Mesendoderm (in vitro differentiated cells): ENCODE measurements at regions not wholly inside any gene's neighbourhood (a gene's known extent, or its start where the extent isn't known, plus 50 kb on each side); places are given as distances from the start of the nearest gene placed in this dataset.

Experiments
- DNase-seq: peaks from one replicate; pipeline ENCODE4 v3.0.0; 2013
- H2AK5ac ChIP-seq: 2 replicates; pipeline ENCODE4 v1.6.1; 2013; ENCODE audit warnings: low read length, inconsistent platforms
- H2BK120ac ChIP-seq: 2 replicates; pipeline ENCODE4 v1.6.1; 2013; ENCODE audit warnings: low read depth, mild to moderate bottlenecking, low read length, moderate library complexity, mixed read lengths
- H2BK15ac ChIP-seq: replicated peaks from 2 replicates; pipeline ENCODE4 v1.6.1; 2013; ENCODE audit warnings: low read depth, mild to moderate bottlenecking, moderate library complexity
- H2BK5ac ChIP-seq: 2 replicates; pipeline ENCODE4 v1.6.1; 2013; ENCODE audit warnings: low read length, inconsistent platforms
- H3K18ac ChIP-seq: 2 replicates; pipeline ENCODE4 v1.6.1; 2013; ENCODE audit warnings: mild to moderate bottlenecking, low read length, mixed read lengths
- H3K23ac ChIP-seq: one replicate; pipeline ENCODE4 v1.6.1; 2013; ENCODE audit warnings: low read length
- H3K27ac ChIP-seq: 2 replicates; pipeline ENCODE4 v1.5.1; 2013; ENCODE audit warnings: low read depth, mild to moderate bottlenecking, inconsistent platforms, low read length, moderate library complexity
- H3K27me3 ChIP-seq: 2 replicates; pipeline ENCODE4 v1.6.1; 2013; ENCODE audit warnings: low read length, control low read depth, mild to moderate bottlenecking, inconsistent platforms; ENCODE audit not compliant: insufficient read depth, poor library complexity
- H3K36me3 ChIP-seq: 2 replicates; pipeline ENCODE4 v1.6.1; 2013; ENCODE audit warnings: low read length, inconsistent platforms; ENCODE audit not compliant: control insufficient read depth, insufficient read depth
- H3K4ac ChIP-seq: one replicate; pipeline ENCODE4 v1.6.1; 2013; ENCODE audit warnings: low read depth, mild to moderate bottlenecking, low read length, moderate library complexity
- H3K4me1 ChIP-seq: 2 replicates; pipeline ENCODE4 v1.6.1; 2013; ENCODE audit warnings: low read depth, low read length, inconsistent platforms; ENCODE audit not compliant: control insufficient read depth
- H3K4me2 ChIP-seq: 2 replicates; pipeline ENCODE4 v1.6.1; 2013; ENCODE audit warnings: low read length
- H3K4me3 ChIP-seq: 2 replicates; pipeline ENCODE4 v1.5.1; 2013; ENCODE audit warnings: mild to moderate bottlenecking, low read length
- H3K56ac ChIP-seq: one replicate; pipeline ENCODE4 v1.6.1; 2013; ENCODE audit warnings: low read length
- H3K79me1 ChIP-seq: 2 replicates; pipeline ENCODE4 v1.6.1; 2013; ENCODE audit warnings: low read length, inconsistent platforms
- H3K79me2 ChIP-seq: 2 replicates; pipeline ENCODE4 v1.6.1; 2013; ENCODE audit warnings: mild to moderate bottlenecking, low read length; ENCODE audit not compliant: control insufficient read depth, insufficient read depth
- H3K9ac ChIP-seq: 2 replicates; pipeline ENCODE4 v1.6.1; 2013; ENCODE audit warnings: low read length, inconsistent platforms
- H4K5ac ChIP-seq: one replicate; pipeline ENCODE4 v1.6.1; 2013; ENCODE audit warnings: low read length
- H4K8ac ChIP-seq: one replicate; pipeline ENCODE4 v1.6.1; 2013; ENCODE audit warnings: low read depth, mild to moderate bottlenecking, control low read depth, low read length, moderate library complexity
- WGBS: extraction: QIAGEN DNeasy Blood & Tissue Kit; methylation state at CpG from one replicate; pipeline ENCODE4 v1.1.7; 2013; ENCODE audit warnings: low lambda C conversion rate, missing lambda C conversion rate; ENCODE audit not compliant: insufficient coverage; ENCODE audit errors: extremely low coverage; 5-methylcytosine and 5-hydroxymethylcytosine counted together

GRCh38 chr2:7730990-7731389 is 813.8 kb downstream of the RNF144A start:
- no peaks in the 10 kb centered on the region for H3K27me3 ChIP-seq

GRCh38 chr2:7732497-7732896 is 815.3 kb downstream of the RNF144A start:
- Histone ChIP-seq H3K27me3 (no peaks in the 10 kb centered on the region), H3K79me1 (no peaks in the 10 kb centered on the region), H2BK5ac (no peak overlapping the region), H3K4me2 (no peak overlapping the region), H3K9ac (no peak overlapping the region), H3K27ac (no peak overlapping the region), H4K5ac (no peak overlapping the region), H3K18ac (peak overlapping the region; percentile 52), H2BK15ac (no peak overlapping the region), H2BK120ac (no peak overlapping the region), H3K4me1 (no peaks in the 10 kb centered on the region), H3K79me2 (no peaks in the 10 kb centered on the region), H3K36me3 (no peaks in the 10 kb centered on the region), H4K8ac (no peak overlapping the region), H3K23ac (no peak overlapping the region), H3K4ac (no peak overlapping the region), H2AK5ac (no peak overlapping the region), H3K56ac (no peak overlapping the region), H3K4me3 (no peak overlapping the region)
- WGBS, result no CpG with 5 or more reads among the region's 5 CpGs
- no peak for DNase-seq

More at GRCh38 chr2:7730990-7731389, 813.8 kb downstream of the RNF144A start:
- H3K27ac ChIP-seq, result no peak overlapping the region
- no peak overlapping the region for H2AK5ac ChIP-seq
- H3K4me3 ChIP-seq, result no peak overlapping the region
- H3K9ac ChIP-seq, result no peak overlapping the region
- no peak overlapping the region for H3K4me2 ChIP-seq
- H3K23ac ChIP-seq, result no peak overlapping the region
- H4K8ac ChIP-seq, result no peak overlapping the region
- H2BK5ac ChIP-seq, result no peak overlapping the region
- H3K36me3 ChIP-seq, result no peaks in the 10 kb centered on the region
- H2BK15ac ChIP-seq, result no peak overlapping the region
- no CpG with 5 or more reads among the region's 4 CpGs for whole genome bisulfite sequencing
- H3K79me2 ChIP-seq, result no peaks in the 10 kb centered on the region
- DNase-seq, result no peak
- H3K56ac ChIP-seq, result no peak overlapping the region
- no peaks in the 10 kb centered on the region for H3K4me1 ChIP-seq
- no peak overlapping the region for H3K18ac ChIP-seq
- no peaks in the 10 kb centered on the region for H3K79me1 ChIP-seq
- no peak overlapping the region for H3K4ac ChIP-seq
- no peak overlapping the region for H4K5ac ChIP-seq
- no peak overlapping the region for H2BK120ac ChIP-seq

- H4K8ac ChIP-seq, result no peak overlapping the region
- H4K5ac ChIP-seq, result no peak overlapping the region
- no peak overlapping the region for H2AK5ac ChIP-seq
- peak; percentile 25 for DNase-seq
- no peak overlapping the region for H3K4ac ChIP-seq
- WGBS, result no CpG with 5 or more reads among the region's 6 CpGs
- no peaks in the 10 kb centered on the region for H3K36me3 ChIP-seq
- H3K27ac ChIP-seq, result no peak overlapping the region
- H2BK5ac ChIP-seq, result no peak overlapping the region
- H3K4me1 ChIP-seq, result no peaks in the 10 kb centered on the region
- H3K9ac ChIP-seq, result no peak overlapping the region
- H3K4me3 ChIP-seq, result no peak overlapping the region
- no peak overlapping the region for H3K18ac ChIP-seq
- H3K79me1 ChIP-seq, result no peaks in the 10 kb centered on the region
- H3K56ac ChIP-seq, result no peak overlapping the region
- H3K27me3 ChIP-seq, result no peaks in the 10 kb centered on the region
- H2BK15ac ChIP-seq, result no peak overlapping the region
- H2BK120ac ChIP-seq, result no peak overlapping the region
- H3K4me2 ChIP-seq, result no peak overlapping the region
- no peak overlapping the region for H3K23ac ChIP-seq
- H3K79me2 ChIP-seq, result no peaks in the 10 kb centered on the region
These were observed 819.6 kb downstream of the RNF144A start for GRCh38 chr2:7736646-7737305.

- no peaks in the 10 kb centered on the region for H3K4me1 ChIP-seq
- H2BK5ac ChIP-seq, result no peak overlapping the region
- no peak overlapping the region for H3K56ac ChIP-seq
- no peak overlapping the region for H3K23ac ChIP-seq
- no peak overlapping the region for H3K4ac ChIP-seq
- H4K8ac ChIP-seq, result no peak overlapping the region
- H2BK120ac ChIP-seq, result no peak overlapping the region
- H3K79me1 ChIP-seq, result no peaks in the 10 kb centered on the region
- H3K4me2 ChIP-seq, result no peak overlapping the region
- no peaks in the 10 kb centered on the region for H3K27me3 ChIP-seq
- no peaks in the 10 kb centered on the region for H3K36me3 ChIP-seq
- H3K27ac ChIP-seq, result no peak overlapping the region
- H2AK5ac ChIP-seq, result no peak overlapping the region
- no peaks in the 10 kb centered on the region for H3K79me2 ChIP-seq
- H2BK15ac ChIP-seq, result no peak overlapping the region
- H3K4me3 ChIP-seq, result no peak overlapping the region
- WGBS, result no CpG with 5 or more reads among the region's 1 CpG
- no peak for DNase-seq
- no peak overlapping the region for H4K5ac ChIP-seq
- H3K18ac ChIP-seq, result no peak overlapping the region
- H3K9ac ChIP-seq, result no peak overlapping the region
These were observed 821.4 kb downstream of the RNF144A start for GRCh38 chr2:7738596-7738995.

DNA sequence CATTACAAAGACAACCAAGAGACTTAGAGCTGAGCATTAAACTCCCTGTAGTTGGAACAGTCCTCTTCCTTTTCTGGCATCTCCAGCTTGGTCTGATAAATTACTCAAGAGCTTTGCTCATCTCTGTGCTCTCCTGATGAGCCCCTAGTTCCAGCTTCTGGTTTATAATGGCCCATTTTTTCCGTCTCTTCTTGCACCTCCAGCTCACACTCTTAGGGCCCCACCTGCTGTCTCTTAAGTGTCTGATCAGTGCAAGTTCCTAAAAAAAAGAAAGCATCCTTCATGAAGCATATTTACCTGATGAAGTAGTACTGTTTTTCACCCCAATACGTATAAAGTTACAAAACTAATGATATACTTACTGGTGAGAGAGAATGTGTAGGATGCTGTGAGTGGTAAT is 822.9 kb downstream of the RNF144A start:
- no peak overlapping the region for H3K4me2 ChIP-seq
- H3K79me1 ChIP-seq, result no peaks in the 10 kb centered on the region
- no peak overlapping the region for H3K9ac ChIP-seq
- H3K36me3 ChIP-seq, result no peaks in the 10 kb centered on the region
- H2BK120ac ChIP-seq, result no peak overlapping the region
- WGBS, result no CpG with 5 or more reads among the region's 2 CpGs
- H3K27me3 ChIP-seq, result no peaks in the 10 kb centered on the region
- no peak overlapping the region for H3K18ac ChIP-seq
- no peak overlapping the region for H3K4ac ChIP-seq
- H3K23ac ChIP-seq, result no peak overlapping the region
- no peak overlapping the region for H4K5ac ChIP-seq
- no peak overlapping the region for H3K4me3 ChIP-seq
- H4K8ac ChIP-seq, result no peak overlapping the region
- H2BK15ac ChIP-seq, result no peak overlapping the region
- H3K4me1 ChIP-seq, result no peaks in the 10 kb centered on the region
- no peak overlapping the region for H3K56ac ChIP-seq
- no peak overlapping the region for H2AK5ac ChIP-seq
- H3K79me2 ChIP-seq, result no peaks in the 10 kb centered on the region
- no peak overlapping the region for H3K27ac ChIP-seq
- DNase-seq, result no peak
- no peak overlapping the region for H2BK5ac ChIP-seq

GRCh38 chr2:7742301-7742700 is 825.1 kb downstream of the RNF144A start:
- Histone ChIP-seq H3K4me2 (no peak overlapping the region), H3K79me2 (no peaks in the 10 kb centered on the region), H3K36me3 (no peaks in the 10 kb centered on the region), H3K4me1 (no peaks in the 10 kb centered on the region), H2AK5ac (no peak overlapping the region), H3K4ac (no peak overlapping the region), H4K8ac (no peak overlapping the region), H4K5ac (no peak overlapping the region), H2BK120ac (no peak overlapping the region), H3K18ac (no peak overlapping the region), H2BK15ac (no peak overlapping the region), H3K27ac (no peak overlapping the region), H3K27me3 (no peaks in the 10 kb centered on the region), H3K79me1 (no peaks in the 10 kb centered on the region), H3K56ac (no peak overlapping the region), H3K4me3 (no peak overlapping the region), H2BK5ac (no peak overlapping the region), H3K23ac (no peak overlapping the region), H3K9ac (no peak overlapping the region)
- DNase-seq, result no peak
- WGBS, result no CpG with 5 or more reads among the region's 3 CpGs
